Lower leg skin (tissue), 4 donors: ENCODE measurements at regions not wholly inside any gene's neighbourhood (a gene's known extent, or its start where the extent isn't known, plus 50 kb on each side); places are given as distances from the start of the nearest gene placed in this dataset.

Experiments used
- DNase-seq, 2 donors: peaks; one replicate each; pipeline ENCODE4 v3.0.0-alpha.2; 2019; ENCODE audit warnings: low spot score in 2 of 2
- H3K4me3 ChIP-seq: fragments of 200-600 bp; sonication (generic); 2 replicates; pipeline ENCODE4 v1.5.1; 2017; ENCODE audit warnings: mild to moderate bottlenecking, low read depth; ENCODE audit not compliant: poor library complexity, severe bottlenecking
- CTCF ChIP-seq, 3 donors: fragments of 450-650 bp; IDR thresholded peaks; one replicate each; pipeline ENCODE4 v1.5.1; 2016; ENCODE audit warnings: antibody characterized with exemption in 3 of 3, mild to moderate bottlenecking in 3 of 3, moderate library complexity in 2 of 3
- POLR2A ChIP-seq, 2 donors: fragments of 450-650 bp; IDR thresholded peaks; one replicate each; pipeline ENCODE4 v1.6.1; 2016 to 2017; ENCODE audit warnings: antibody characterized with exemption in 2 of 2, mild to moderate bottlenecking in 1 of 2, moderate library complexity in 1 of 2
- WGBS, 2 donors: methylation state at CpG; one replicate each; pipeline ENCODE4 v1.1.5; 2018; 5-methylcytosine and 5-hydroxymethylcytosine counted together
- intact Hi-C: fragments of 100-400 bp; cut with DNase I; formaldehyde crosslinking; loops from one replicate; pipeline ENCODE4 v1.15.0; 2023; ENCODE audit warnings: low total_unique reads

- no peak overlapping the region for H3K4me3 ChIP-seq
- DNase-seq = no peak
- intact Hi-C loops = no loop called here
- no peak for TF ChIP-seq POLR2A (IDR thresholded peaks at IDR 0.05)
Measured at GRCh38 chr4:108272986-108273385, 104.3 kb upstream of the LEF1 start.

- 78 to 82% methylated on average over 2 of the region's 2 CpGs for WGBS, 2 donors
- TF ChIP-seq CTCF (IDR thresholded peaks at IDR 0.05) = no peak
- TF ChIP-seq POLR2A (IDR thresholded peaks at IDR 0.05) = no peak
- DNase-seq = no peak
- intact Hi-C loops = no loop called here
- H3K4me3 ChIP-seq = no peak overlapping the region
Measured at GRCh38 chr4:108272561-108272960, 103.8 kb upstream of the LEF1 start.

GRCh38 chr4:108272046-108272445, 103.3 kb upstream of the LEF1 start:
- no peak for TF ChIP-seq POLR2A (IDR thresholded peaks at IDR 0.05)
- TF ChIP-seq CTCF (IDR thresholded peaks at IDR 0.05) = no peak
- intact Hi-C loops = no loop called here
- WGBS, 2 donors = 70 to 76% methylated on average over 3 of the region's 3 CpGs
- H3K4me3 ChIP-seq = no peak overlapping the region
- no peak for DNase-seq

- WGBS, 2 donors = 56 to 63% methylated on average over 6 of the region's 6 CpGs
- intact Hi-C loops = no loop called here
- H3K4me3 ChIP-seq = no peak overlapping the region
- no peak for DNase-seq
- TF ChIP-seq CTCF (IDR thresholded peaks at IDR 0.05) = no peak
- no peak for TF ChIP-seq POLR2A (IDR thresholded peaks at IDR 0.05)
Measured at GRCh38 chr4:108270466-108271450, 102.0 kb upstream of the LEF1 start.

GRCh38 chr4:108264693-108265092, 96.0 kb upstream of the LEF1 start:
- 87 to 89% methylated on average over 4 of the region's 4 CpGs for WGBS, 2 donors

More at GRCh38 chr4:108264693-108265092, 96.0 kb upstream of the LEF1 start:
- intact Hi-C loops = no loop called here
- no peak overlapping the region for H3K4me3 ChIP-seq
- DNase-seq = no peak
- TF ChIP-seq CTCF (IDR thresholded peaks at IDR 0.05) = no peak
- TF ChIP-seq POLR2A (IDR thresholded peaks at IDR 0.05) = no peak
